Trophoblast cell (in vitro differentiated cells and primary cell): ENCODE measurements at regions not wholly inside any gene's neighbourhood (a gene's known extent, or its start where the extent isn't known, plus 50 kb on each side); places are given as distances from the start of the nearest gene placed in this dataset.

ENCODE experiments used
- DNase-seq, 2 donors: peaks; one replicate each; pipeline ENCODE4 v3.0.0-alpha.2; 2016
- H2AFZ ChIP-seq: 2 replicates; pipeline ENCODE4 v1.6.1; 2013; ENCODE audit warnings: low read length, moderate library complexity, mild to moderate bottlenecking; ENCODE audit not compliant: insufficient read depth, poor library complexity
- H2AK5ac ChIP-seq: 2 replicates; pipeline ENCODE4 v1.6.1; 2013; ENCODE audit warnings: mild to moderate bottlenecking, low read length
- H2BK120ac ChIP-seq: 2 replicates; pipeline ENCODE4 v1.6.1; 2013; ENCODE audit warnings: low read length, mild to moderate bottlenecking, moderate library complexity; ENCODE audit not compliant: insufficient read depth, poor library complexity
- H2BK12ac ChIP-seq: 2 replicates; pipeline ENCODE4 v1.6.1; 2013; ENCODE audit warnings: mild to moderate bottlenecking, low read length, moderate library complexity
- H2BK5ac ChIP-seq: 2 replicates; pipeline ENCODE4 v1.6.1; 2013; ENCODE audit warnings: low read length, low read depth, moderate library complexity, mild to moderate bottlenecking; ENCODE audit not compliant: poor library complexity
- H3K14ac ChIP-seq: 2 replicates; pipeline ENCODE4 v1.6.1; 2013; ENCODE audit warnings: mild to moderate bottlenecking, low read length
- H3K18ac ChIP-seq: 2 replicates; pipeline ENCODE4 v1.6.1; 2013; ENCODE audit warnings: mild to moderate bottlenecking, low read length
- H3K23ac ChIP-seq: 2 replicates; pipeline ENCODE4 v1.6.1; 2013; ENCODE audit warnings: low read length
- H3K27ac ChIP-seq: 2 replicates; pipeline ENCODE4 v1.5.1; 2013; ENCODE audit warnings: low read depth, mild to moderate bottlenecking, inconsistent platforms, low read length, moderate library complexity
- H3K27me3 ChIP-seq: 2 replicates; pipeline ENCODE4 v1.6.1; 2013; ENCODE audit warnings: inconsistent platforms, mild to moderate bottlenecking, low read length, moderate library complexity; ENCODE audit not compliant: insufficient read depth
- H3K36me3 ChIP-seq, 2 experiments: 1 replicate in 1 of 2; 2 replicates in 1 of 2; pipeline ENCODE4 v1.6.1; 2013; ENCODE audit warnings: low read length in 2 of 2, mild to moderate bottlenecking in 2 of 2, moderate library complexity in 1 of 2; ENCODE audit not compliant: insufficient read depth in 2 of 2, control insufficient read depth in 1 of 2
- H3K4ac ChIP-seq: 2 replicates; pipeline ENCODE4 v1.6.1; 2013; ENCODE audit warnings: low read depth, mild to moderate bottlenecking, low read length, moderate library complexity
- H3K4me1 ChIP-seq, 2 experiments: 1 replicate in 1 of 2; 2 replicates in 1 of 2; pipeline ENCODE4 v1.6.1; 2013; ENCODE audit warnings: low read length in 2 of 2, mild to moderate bottlenecking in 2 of 2, moderate library complexity in 1 of 2; ENCODE audit not compliant: insufficient read depth in 2 of 2, control insufficient read depth in 1 of 2
- H3K4me2 ChIP-seq: 2 replicates; pipeline ENCODE4 v1.6.1; 2013; ENCODE audit warnings: inconsistent platforms, mild to moderate bottlenecking, low read length, moderate library complexity
- H3K4me3 ChIP-seq: 2 replicates; pipeline ENCODE4 v1.5.1; 2013; ENCODE audit warnings: mild to moderate bottlenecking, low read depth, low read length, inconsistent platforms
- H3K79me1 ChIP-seq: one replicate; pipeline ENCODE4 v1.6.1; 2013; ENCODE audit warnings: low read length
- H3K79me2 ChIP-seq: 2 replicates; pipeline ENCODE4 v1.6.1; 2013; ENCODE audit warnings: low read length, mild to moderate bottlenecking; ENCODE audit not compliant: control insufficient read depth, insufficient read depth, poor library complexity
- H3K9ac ChIP-seq: 2 replicates; pipeline ENCODE4 v1.6.1; 2013; ENCODE audit warnings: mild to moderate bottlenecking, low read length
- H3K9me3 ChIP-seq: 2 replicates; pipeline ENCODE4 v1.6.1; 2013; ENCODE audit warnings: low read depth, mild to moderate bottlenecking, control low read depth, inconsistent platforms, low read length; ENCODE audit not compliant: insufficient read depth
- H4K12ac ChIP-seq: 2 replicates; pipeline ENCODE4 v1.6.1; 2013; ENCODE audit warnings: low read depth, mild to moderate bottlenecking, low read length, moderate library complexity
- H4K8ac ChIP-seq: 2 replicates; pipeline ENCODE4 v1.6.1; 2013; ENCODE audit warnings: low read depth, mild to moderate bottlenecking, low read length, moderate library complexity
- H4K91ac ChIP-seq: one replicate; pipeline ENCODE4 v1.6.1; 2013; ENCODE audit warnings: low read depth, mild to moderate bottlenecking, low read length, moderate library complexity
- WGBS: extraction: QIAGEN DNeasy Blood & Tissue Kit; methylation state at CpG from one replicate; pipeline ENCODE4 v1.1.7; 2013; ENCODE audit warnings: missing lambda C conversion rate; ENCODE audit not compliant: insufficient read length, insufficient coverage; ENCODE audit errors: extremely low coverage; 5-methylcytosine and 5-hydroxymethylcytosine counted together

- no CpG with 5 or more reads among the region's 6 CpGs for WGBS
- no peak overlapping the region for H3K4me3 ChIP-seq
These were observed 187.3 kb upstream of the LHX5 start for GRCh38 chr12:113659015-113659414.

GRCh38 chr12:113658006-113658655 is 186.5 kb upstream of the LHX5 start:
- DNase-seq, result peak; percentile 55 to 74
- H2BK5ac ChIP-seq, result no peak overlapping the region
- H2BK120ac ChIP-seq, result no peak overlapping the region
- no peak overlapping the region for H4K91ac ChIP-seq
- no peak overlapping the region for H2AFZ ChIP-seq
- H3K36me3 ChIP-seq, result no peaks in the 10 kb centered on the region
- H3K4me3 ChIP-seq, result no peak overlapping the region
- H3K79me2 ChIP-seq, result no peaks in the 10 kb centered on the region
- no peak overlapping the region for H4K12ac ChIP-seq
- no peak overlapping the region for H3K27ac ChIP-seq
- H2AK5ac ChIP-seq, result no peak overlapping the region
- no peaks in the 10 kb centered on the region for H3K27me3 ChIP-seq
- H3K23ac ChIP-seq, result no peak overlapping the region
- no CpG with 5 or more reads among the region's 1 CpG for WGBS
- H3K4me2 ChIP-seq, result no peak overlapping the region
- H3K9ac ChIP-seq, result no peak overlapping the region
- peaks cover 2% of the 10 kb centered on the region for H3K9me3 ChIP-seq
- H3K18ac ChIP-seq, result no peak overlapping the region
- no peaks in the 10 kb centered on the region for H3K4me1 ChIP-seq
- H3K14ac ChIP-seq, result no peak overlapping the region
- H2BK12ac ChIP-seq, result no peak overlapping the region
- H4K8ac ChIP-seq, result no peak overlapping the region
- no peaks in the 10 kb centered on the region for H3K79me1 ChIP-seq
- H3K4ac ChIP-seq, result no peak overlapping the region

More at GRCh38 chr12:113659015-113659414, 187.3 kb upstream of the LHX5 start:
- Histone ChIP-seq H3K4me1 (no peaks in the 10 kb centered on the region), H3K27ac (no peak overlapping the region), H3K4me2 (no peak overlapping the region), H3K9me3 (no peaks in the 10 kb centered on the region), H3K18ac (no peak overlapping the region), H3K23ac (no peak overlapping the region), H4K8ac (no peak overlapping the region), H2BK120ac (no peak overlapping the region), H4K12ac (no peak overlapping the region), H3K27me3 (no peaks in the 10 kb centered on the region), H3K9ac (no peak overlapping the region), H3K14ac (no peak overlapping the region), H3K79me1 (no peaks in the 10 kb centered on the region), H2AK5ac (no peak overlapping the region), H3K4ac (no peak overlapping the region), H2BK12ac (no peak overlapping the region), H2AFZ (no peak overlapping the region), H3K36me3 (no peaks in the 10 kb centered on the region), H2BK5ac (no peak overlapping the region), H3K79me2 (no peaks in the 10 kb centered on the region), H4K91ac (no peak overlapping the region)
- no peak for DNase-seq

- no peak overlapping the region for H2BK12ac ChIP-seq
- no peak overlapping the region for H4K12ac ChIP-seq
- no peaks in the 10 kb centered on the region for H3K4me1 ChIP-seq
- WGBS, result no CpG with 5 or more reads among the region's 4 CpGs
- H3K4me3 ChIP-seq, result no peak overlapping the region
- no peak overlapping the region for H3K18ac ChIP-seq
- no peak overlapping the region for H3K27ac ChIP-seq
- no peak overlapping the region for H2BK5ac ChIP-seq
- H2AK5ac ChIP-seq, result no peak overlapping the region
- H2AFZ ChIP-seq, result no peak overlapping the region
- H3K79me2 ChIP-seq, result no peaks in the 10 kb centered on the region
- H3K9ac ChIP-seq, result no peak overlapping the region
- no peak overlapping the region for H3K23ac ChIP-seq
- no peak overlapping the region for H3K4me2 ChIP-seq
- no peak overlapping the region for H4K91ac ChIP-seq
- H3K36me3 ChIP-seq, result no peaks in the 10 kb centered on the region
- no peak overlapping the region for H4K8ac ChIP-seq
- H3K27me3 ChIP-seq, result no peaks in the 10 kb centered on the region
- H3K9me3 ChIP-seq, result peaks cover 2% of the 10 kb centered on the region
- no peak overlapping the region for H2BK120ac ChIP-seq
- no peaks in the 10 kb centered on the region for H3K79me1 ChIP-seq
- no peak overlapping the region for H3K14ac ChIP-seq
- DNase-seq, result no peak
- no peak overlapping the region for H3K4ac ChIP-seq
These were observed 184.2 kb upstream of the LHX5 start for GRCh38 chr12:113655919-113656318.

- Histone ChIP-seq H4K12ac (no peak overlapping the region), H3K23ac (no peak overlapping the region), H3K27ac (no peak overlapping the region), H2BK120ac (no peak overlapping the region), H3K4ac (no peak overlapping the region), H4K8ac (no peak overlapping the region), H3K4me3 (no peak overlapping the region), H2AFZ (no peak overlapping the region), H2BK12ac (no peak overlapping the region), H3K18ac (no peak overlapping the region), H2BK5ac (no peak overlapping the region), H3K9ac (no peak overlapping the region), H2AK5ac (no peak overlapping the region), H3K79me1 (no peaks in the 10 kb centered on the region), H3K4me2 (no peak overlapping the region), H3K14ac (no peak overlapping the region), H3K4me1 (no peaks in the 10 kb centered on the region), H3K79me2 (no peaks in the 10 kb centered on the region), H4K91ac (no peak overlapping the region), H3K27me3 (no peaks in the 10 kb centered on the region), H3K9me3 (peaks cover 2% of the 10 kb centered on the region), H3K36me3 (no peaks in the 10 kb centered on the region)
- WGBS, result no CpG with 5 or more reads among the region's 3 CpGs
- no peak for DNase-seq
These were observed 183.8 kb upstream of the LHX5 start for GRCh38 chr12:113655479-113655878.
